ENCODE measurements at regions not wholly inside any gene's neighbourhood (a gene's known extent, or its start where the extent isn't known, plus 50 kb on each side); places are given as distances from the start of the nearest gene placed in this dataset.

GRCh38 chr1:104906141-104906540 lies 1156.4 kb downstream of the AMY1C start:
- TF ChIP-seq, protein P1, sequence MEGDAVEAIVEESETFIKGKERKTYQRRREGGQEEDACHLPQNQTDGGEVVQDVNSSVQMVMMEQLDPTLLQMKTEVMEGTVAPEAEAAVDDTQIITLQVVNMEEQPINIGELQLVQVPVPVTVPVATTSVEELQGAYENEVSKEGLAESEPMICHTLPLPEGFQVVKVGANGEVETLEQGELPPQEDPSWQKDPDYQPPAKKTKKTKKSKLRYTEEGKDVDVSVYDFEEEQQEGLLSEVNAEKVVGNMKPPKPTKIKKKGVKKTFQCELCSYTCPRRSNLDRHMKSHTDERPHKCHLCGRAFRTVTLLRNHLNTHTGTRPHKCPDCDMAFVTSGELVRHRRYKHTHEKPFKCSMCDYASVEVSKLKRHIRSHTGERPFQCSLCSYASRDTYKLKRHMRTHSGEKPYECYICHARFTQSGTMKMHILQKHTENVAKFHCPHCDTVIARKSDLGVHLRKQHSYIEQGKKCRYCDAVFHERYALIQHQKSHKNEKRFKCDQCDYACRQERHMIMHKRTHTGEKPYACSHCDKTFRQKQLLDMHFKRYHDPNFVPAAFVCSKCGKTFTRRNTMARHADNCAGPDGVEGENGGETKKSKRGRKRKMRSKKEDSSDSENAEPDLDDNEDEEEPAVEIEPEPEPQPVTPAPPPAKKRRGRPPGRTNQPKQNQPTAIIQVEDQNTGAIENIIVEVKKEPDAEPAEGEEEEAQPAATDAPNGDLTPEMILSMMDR (IDR thresholded peaks at IDR 0.05): no peak
- H3K9me3 ChIP-seq: peaks cover 3% of the 10 kb centered on the region
- no peaks in the 10 kb centered on the region for H3K4me1 ChIP-seq (ENCODE audit: control insufficient read depth in 1 of 2, low read depth in 2 of 2)
- no peaks in the 10 kb centered on the region for H3K27me3 ChIP-seq (replicated peaks; ENCODE audit: insufficient read depth)
- no peak for ATAC-seq (ENCODE audit: insufficient number of reproducible peaks, low FRiP score, low read depth)
- H3K27ac ChIP-seq: no peak overlapping the region
- H3K36me3 ChIP-seq: no peaks in the 10 kb centered on the region
- no peak for DNase-seq (ENCODE audit: low spot score)
- no peak overlapping the region for H3K4me3 ChIP-seq

DNA sequence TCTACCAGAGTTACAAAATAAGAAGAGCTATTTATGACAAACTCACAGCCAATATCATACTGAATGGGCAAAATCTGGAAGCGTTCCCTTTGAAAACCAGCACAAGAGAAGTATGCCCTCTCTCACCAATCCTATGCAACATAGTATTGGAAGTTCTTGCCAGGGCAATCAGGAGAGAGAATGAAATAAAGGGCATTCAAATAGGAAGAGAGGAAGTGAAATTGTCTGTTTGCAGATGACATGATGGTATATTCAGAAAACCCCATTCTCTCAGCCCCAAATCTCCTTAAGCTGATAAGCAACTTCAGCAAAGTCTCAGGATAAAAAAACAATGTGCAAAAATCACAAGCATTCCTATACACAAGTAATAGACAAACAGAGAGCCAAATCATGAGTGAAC lies 1169.5 kb downstream of the AMY1C start:
- TF ChIP-seq, protein P1 (IDR thresholded peaks at IDR 0.05): no peak
- Histone ChIP-seq H3K36me3 (no peaks in the 10 kb centered on the region), H3K27ac (no peak overlapping the region), H3K27me3 (replicated peaks; ENCODE audit: insufficient read depth) (no peaks in the 10 kb centered on the region), H3K9me3 (no peaks in the 10 kb centered on the region), H3K4me1 (ENCODE audit: control insufficient read depth in 1 of 2, low read depth in 2 of 2) (no peaks in the 10 kb centered on the region), H3K4me3 (no peak overlapping the region)
- DNase-seq (ENCODE audit: low spot score) (no peak), ATAC-seq (ENCODE audit: insufficient number of reproducible peaks, low FRiP score, low read depth) (no peak)

GRCh38 chr1:104921525-104921924 lies 1171.8 kb downstream of the AMY1C start:
- DNase-seq (ENCODE audit: low spot score): no peak
- Histone ChIP-seq H3K9me3 (no peaks in the 10 kb centered on the region), H3K36me3 (no peaks in the 10 kb centered on the region), H3K27ac (no peak overlapping the region), H3K4me1 (ENCODE audit: control insufficient read depth in 1 of 2, low read depth in 2 of 2) (no peaks in the 10 kb centered on the region), H3K27me3 (replicated peaks; ENCODE audit: insufficient read depth) (no peaks in the 10 kb centered on the region), H3K4me3 (no peak overlapping the region)
- TF ChIP-seq, protein P1 (IDR thresholded peaks at IDR 0.05): no peak
- no peak for ATAC-seq (ENCODE audit: insufficient number of reproducible peaks, low FRiP score, low read depth)

DNA sequence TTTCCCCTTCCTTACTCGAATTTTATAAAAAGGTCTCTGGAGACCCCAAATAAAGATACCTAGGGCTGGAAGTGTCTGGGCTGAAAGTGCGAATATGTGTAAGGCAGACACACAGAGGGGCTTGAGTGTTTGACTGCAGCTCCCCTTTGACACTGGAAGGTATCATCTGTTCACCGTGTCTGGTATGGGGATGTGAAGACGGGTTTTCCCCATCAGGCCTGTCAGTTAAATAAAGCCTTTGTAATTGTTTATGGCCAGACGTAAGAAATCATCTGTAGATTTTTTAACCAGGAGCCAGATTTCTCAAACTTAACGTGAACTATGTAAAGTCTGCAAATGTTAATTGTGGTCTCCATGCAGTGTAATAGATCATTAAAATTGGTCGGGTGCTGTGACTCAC lies 1173.4 kb downstream of the AMY1C start:
- ATAC-seq (ENCODE audit: insufficient number of reproducible peaks, low FRiP score, low read depth) (no peak), DNase-seq (ENCODE audit: low spot score) (no peak)
- Histone ChIP-seq H3K4me1 (ENCODE audit: control insufficient read depth in 1 of 2, low read depth in 2 of 2) (no peaks in the 10 kb centered on the region), H3K9me3 (no peaks in the 10 kb centered on the region), H3K27me3 (replicated peaks; ENCODE audit: insufficient read depth) (no peaks in the 10 kb centered on the region), H3K4me3 (no peak overlapping the region), H3K36me3 (no peaks in the 10 kb centered on the region), H3K27ac (no peak overlapping the region)
- TF ChIP-seq, protein P1 (IDR thresholded peaks at IDR 0.05): no peak

DNA sequence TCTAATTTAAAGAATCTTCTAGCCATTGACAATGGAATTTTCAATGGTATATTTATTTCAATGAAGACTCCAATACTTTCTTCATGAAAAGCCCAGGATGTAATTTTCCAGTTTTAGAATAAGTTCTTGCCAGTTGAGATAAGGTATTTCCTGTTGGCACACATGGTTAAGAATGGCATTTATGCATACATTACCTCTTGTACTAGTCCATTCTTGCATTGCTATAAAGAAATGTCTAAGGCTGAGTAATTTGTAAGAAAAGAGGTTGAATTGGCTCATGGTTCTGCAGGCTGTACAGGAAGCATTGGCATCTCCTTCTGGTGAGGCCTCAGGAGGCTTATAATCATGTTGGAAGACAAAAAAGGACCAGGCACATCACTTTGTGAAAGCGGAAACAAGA lies 1179.6 kb downstream of the AMY1C start:
- no peak overlapping the region for H3K27ac ChIP-seq
- DNase-seq (ENCODE audit: low spot score) (no peak), ATAC-seq (ENCODE audit: insufficient number of reproducible peaks, low FRiP score, low read depth) (no peak)
- H3K4me1 ChIP-seq (ENCODE audit: control insufficient read depth in 1 of 2, low read depth in 2 of 2): no peaks in the 10 kb centered on the region
- H3K4me3 ChIP-seq: no peak overlapping the region
- TF ChIP-seq, protein P1 (IDR thresholded peaks at IDR 0.05): no peak
- H3K9me3 ChIP-seq: no peaks in the 10 kb centered on the region
- H3K27me3 ChIP-seq (replicated peaks; ENCODE audit: insufficient read depth): no peaks in the 10 kb centered on the region
- no peaks in the 10 kb centered on the region for H3K36me3 ChIP-seq

Measured in thoracic aorta (tissue), 2 donors.